ENCODE measurements at regions not wholly inside any gene's neighbourhood (a gene's known extent, or its start where the extent isn't known, plus 50 kb on each side); places are given as distances from the start of the nearest gene placed in this dataset.

DNA sequence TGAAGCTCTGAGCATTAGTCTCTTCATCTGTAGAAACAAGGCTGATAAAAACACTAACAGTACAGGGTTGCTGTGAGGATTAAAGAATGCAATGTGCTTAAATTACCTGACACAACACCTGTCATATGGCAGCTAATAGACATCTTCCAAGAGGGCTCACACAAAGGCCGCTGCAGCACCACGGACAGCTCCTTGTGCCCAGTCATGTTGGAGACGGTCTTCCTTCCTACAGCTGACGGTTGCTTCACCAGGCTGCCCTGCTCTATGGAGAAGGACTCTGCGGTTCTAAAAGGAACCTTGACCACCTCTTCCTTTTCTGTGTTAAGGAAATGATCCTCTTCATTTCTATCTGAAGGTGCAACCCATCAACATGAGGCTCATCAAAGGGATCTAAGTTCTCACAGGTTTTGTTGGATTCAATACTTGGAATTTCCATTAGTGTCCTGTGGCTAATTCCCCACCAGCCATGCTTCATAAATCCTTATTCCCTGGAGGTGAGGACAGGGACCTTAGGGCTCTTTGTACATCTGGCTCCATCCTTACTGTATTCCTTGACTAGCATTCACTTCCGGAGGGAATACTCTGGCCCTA is 138.9 kb upstream of the CES5A start:
- DNase-seq (ENCODE audit: low read depth in 2 of 2): peak; percentile 4 to 5
- no peak for TF ChIP-seq CTCF (IDR thresholded peaks at IDR 0.05; ENCODE audit: low read depth, low read length)

GRCh38 chr16:56012482-56012811 is 137.3 kb upstream of the CES5A start:
- DNase-seq (ENCODE audit: low read depth in 2 of 2): no peak
- no peak for TF ChIP-seq CTCF (IDR thresholded peaks at IDR 0.05; ENCODE audit: low read depth, low read length)
- no peak overlapping the region for H3K4me3 ChIP-seq (replicated peaks in 1 of 2; ENCODE audit: low read depth in 2 of 2, low read length in 2 of 2)

More for the DNA sequence above, 138.9 kb upstream of the CES5A start:
- no peak overlapping the region for H3K4me3 ChIP-seq (replicated peaks in 1 of 2; ENCODE audit: low read depth in 2 of 2, low read length in 2 of 2)

- no peak for DNase-seq (ENCODE audit: low read depth in 2 of 2)
- TF ChIP-seq CTCF (IDR thresholded peaks at IDR 0.05; ENCODE audit: low read depth, low read length): no peak
- no peak overlapping the region for H3K4me3 ChIP-seq (replicated peaks in 1 of 2; ENCODE audit: low read depth in 2 of 2, low read length in 2 of 2)
Measured at GRCh38 chr16:56011808-56012481, 136.8 kb upstream of the CES5A start.

DNA sequence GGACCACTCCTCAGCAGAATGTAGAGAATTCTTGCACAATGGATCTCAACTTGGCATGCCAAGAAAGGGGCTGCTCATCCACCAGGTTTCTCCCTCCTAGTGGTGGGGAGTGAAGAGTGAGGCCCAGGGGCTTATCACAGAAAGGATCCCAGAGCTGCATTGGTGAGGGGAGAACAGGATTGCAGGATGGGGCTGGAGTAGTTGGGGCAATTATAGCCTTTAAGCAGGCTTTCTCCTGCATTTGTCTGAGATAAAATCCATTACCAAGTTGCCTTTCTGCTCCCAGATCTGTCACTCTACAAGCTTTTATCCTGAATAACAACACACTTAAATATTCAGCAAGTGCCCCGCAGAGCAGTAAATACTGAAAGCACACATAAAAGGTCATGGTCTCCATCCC is 130.8 kb upstream of the CES5A start:
- no peak overlapping the region for H3K4me3 ChIP-seq (replicated peaks in 1 of 2; ENCODE audit: low read depth in 2 of 2, low read length in 2 of 2)
- TF ChIP-seq CTCF (IDR thresholded peaks at IDR 0.05; ENCODE audit: low read depth, low read length): no peak
- no peak for DNase-seq (ENCODE audit: low read depth in 2 of 2)

- no peak overlapping the region for H3K4me3 ChIP-seq (replicated peaks in 1 of 2; ENCODE audit: low read depth in 2 of 2, low read length in 2 of 2)
- no peak for DNase-seq (ENCODE audit: low read depth in 2 of 2)
- no peak for TF ChIP-seq CTCF (IDR thresholded peaks at IDR 0.05; ENCODE audit: low read depth, low read length)
Measured at GRCh38 chr16:55999683-56000082, 124.5 kb upstream of the CES5A start.

GRCh38 chr16:55993088-55993487 is 117.9 kb upstream of the CES5A start:
- H3K4me3 ChIP-seq (replicated peaks in 1 of 2; ENCODE audit: low read depth in 2 of 2, low read length in 2 of 2): no peak overlapping the region
- no peak for TF ChIP-seq CTCF (IDR thresholded peaks at IDR 0.05; ENCODE audit: low read depth, low read length)

DNA sequence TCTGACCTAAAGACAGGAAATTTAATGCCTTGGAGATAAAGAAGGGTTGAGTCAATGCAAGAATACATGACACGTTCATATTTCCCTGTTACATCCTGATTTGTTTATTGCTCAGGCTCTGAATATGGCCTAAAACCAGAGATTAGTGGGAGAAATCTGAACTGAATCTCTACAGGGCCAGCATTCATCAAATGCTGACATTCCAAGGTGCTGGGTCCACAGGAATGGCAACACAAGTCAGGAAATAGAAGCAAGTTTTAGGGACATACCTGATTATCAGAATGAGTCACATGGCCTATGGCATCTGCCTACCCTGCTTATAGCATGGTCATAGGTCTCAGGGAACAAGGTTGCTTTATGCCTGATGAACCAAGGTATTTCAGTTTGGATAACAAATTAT is 117.4 kb upstream of the CES5A start:
- TF ChIP-seq CTCF (IDR thresholded peaks at IDR 0.05; ENCODE audit: low read depth, low read length): no peak
- no peak for DNase-seq (ENCODE audit: low read depth in 2 of 2)

More at GRCh38 chr16:55993088-55993487, 117.9 kb upstream of the CES5A start:
- DNase-seq (ENCODE audit: low read depth in 2 of 2): no peak

More for the DNA sequence above, 117.4 kb upstream of the CES5A start:
- no peak overlapping the region for H3K4me3 ChIP-seq (replicated peaks in 1 of 2; ENCODE audit: low read depth in 2 of 2, low read length in 2 of 2)

Measured in cardiac fibroblast (primary cell).